COLO668 (cell line): ENCODE measurements at regions not wholly inside any gene's neighbourhood (a gene's known extent, or its start where the extent isn't known, plus 50 kb on each side); places are given as distances from the start of the nearest gene placed in this dataset.
A peak's percentile ranks its signal among the peaks of the same experiment; 100 is the strongest.
"Not testable (repeated sequence)": the region's sequence is repeated elsewhere in the genome, so short reads cannot be mapped to it uniquely, and the experiment has no call there.

ENCODE experiments used
- DNase-seq: peaks from one replicate; lab custom pipeline; 2025; ENCODE audit not compliant: unreplicated experiment; lab: John Stamatoyannopoulos, UW

DNA sequence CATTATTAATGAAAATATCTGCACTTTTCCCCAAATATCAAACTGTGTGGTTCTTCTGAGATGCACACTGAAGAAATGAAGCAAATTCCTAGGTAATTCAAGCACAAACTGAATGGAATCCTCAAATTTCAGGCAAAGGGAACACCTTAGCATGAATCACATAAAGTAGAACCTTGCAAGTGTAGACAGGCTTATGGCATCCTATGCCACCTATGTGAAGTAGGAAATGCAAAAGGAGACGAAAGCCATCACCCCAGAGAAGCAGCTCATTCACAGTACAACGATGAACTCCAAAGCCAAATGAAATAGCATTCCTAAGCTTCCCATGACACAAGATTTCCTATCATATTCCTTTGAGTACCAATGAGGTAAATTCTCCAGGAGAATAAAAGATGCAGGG lies 461.2 kb upstream of the RUNX1 start:
- DNase-seq, result no peak

DNA sequence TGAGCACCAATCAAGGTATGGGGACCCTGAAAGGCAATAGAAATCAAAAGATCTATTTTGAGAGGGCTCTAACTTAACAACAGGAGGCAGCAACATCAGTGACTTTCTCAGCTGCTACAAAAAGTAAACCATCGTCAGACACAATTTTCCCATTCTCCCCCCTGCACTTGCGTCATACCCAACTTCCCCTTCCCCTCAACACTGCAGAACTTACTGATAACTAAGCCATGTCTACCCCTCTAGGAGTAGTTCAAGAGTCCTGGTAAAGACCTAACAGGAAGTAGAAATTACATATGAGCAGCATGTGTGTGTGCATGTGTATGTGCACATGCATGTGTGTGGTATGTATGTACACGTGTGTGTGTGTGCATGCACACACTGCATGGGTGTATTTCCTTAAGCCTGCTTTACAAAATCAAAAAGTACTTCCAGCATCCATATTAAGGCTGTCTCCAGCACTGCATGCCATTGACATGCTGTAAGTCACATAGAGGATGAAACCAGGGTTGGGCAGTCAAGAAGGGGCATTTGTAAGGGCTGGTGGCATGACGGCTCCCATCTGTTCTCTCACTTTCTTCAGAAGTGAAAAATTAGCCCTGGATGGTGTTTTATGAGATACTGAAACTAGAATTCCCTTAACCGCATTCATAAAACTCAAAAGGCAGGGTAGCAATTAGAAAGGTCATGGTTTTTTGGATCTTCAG lies 460.1 kb upstream of the RUNX1 start:
- no peak for DNase-seq

DNA sequence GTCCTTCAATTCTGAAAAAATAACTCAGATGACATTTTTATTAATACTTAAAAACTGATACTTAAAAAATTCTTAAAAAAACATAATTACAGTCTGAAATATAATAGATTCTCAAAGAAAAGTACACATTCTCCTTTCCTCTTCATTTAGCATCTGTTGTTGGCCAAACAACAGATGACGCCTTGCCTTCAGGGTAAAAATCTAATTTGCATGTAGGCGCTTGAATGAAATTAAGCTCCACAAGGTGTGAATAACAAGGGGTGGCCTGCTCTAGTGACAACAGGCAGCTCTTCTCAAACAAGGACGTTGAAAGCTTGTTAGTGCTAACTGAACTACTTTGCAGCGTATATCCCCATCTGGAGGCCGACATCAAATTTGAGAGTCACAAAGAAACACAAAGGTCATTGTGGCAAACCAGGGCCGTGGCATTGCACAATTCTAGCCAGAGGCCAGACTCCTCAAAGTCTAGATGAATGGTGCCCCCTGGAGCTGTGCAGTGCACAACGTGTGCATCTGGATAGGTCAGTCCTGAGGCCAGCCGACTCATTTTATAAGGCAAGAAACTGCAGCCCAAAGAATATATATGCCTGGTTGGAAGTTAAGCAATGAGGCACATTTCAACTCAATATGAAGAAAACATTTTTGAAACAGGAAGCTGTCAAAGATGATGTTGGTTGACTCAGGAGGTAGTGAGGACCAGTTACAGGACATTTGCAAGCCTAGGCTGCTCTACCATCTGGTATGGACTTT lies 459.2 kb upstream of the RUNX1 start:
- DNase-seq, result peak; percentile 19

DNA sequence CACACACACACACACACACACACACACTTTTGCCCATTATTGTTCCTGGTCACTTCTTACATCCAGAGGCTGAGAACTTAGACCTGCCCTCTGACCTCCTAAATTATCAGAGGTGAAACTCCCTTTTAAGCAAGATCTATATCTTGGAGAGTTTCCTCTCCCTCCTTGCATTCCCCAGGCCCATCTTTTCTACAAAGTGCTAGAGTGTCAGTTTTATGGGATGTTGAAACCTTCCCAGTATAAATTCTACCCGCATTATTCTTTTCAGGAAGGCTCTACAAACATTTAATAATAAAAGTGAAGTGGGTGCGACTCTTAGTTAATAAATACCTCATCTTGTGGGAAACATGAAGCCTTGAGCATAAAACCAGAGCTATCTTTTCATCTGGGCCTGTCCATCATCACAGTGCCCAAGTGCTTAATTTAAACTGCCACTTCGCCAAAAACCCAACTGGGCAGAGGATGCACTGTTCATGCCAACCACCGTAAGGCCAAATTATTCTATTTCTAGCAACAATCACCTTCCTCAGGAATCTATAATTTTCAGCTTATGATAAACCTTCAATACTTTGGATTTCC lies 458.2 kb upstream of the RUNX1 start:
- DNase-seq, result no peak

DNA sequence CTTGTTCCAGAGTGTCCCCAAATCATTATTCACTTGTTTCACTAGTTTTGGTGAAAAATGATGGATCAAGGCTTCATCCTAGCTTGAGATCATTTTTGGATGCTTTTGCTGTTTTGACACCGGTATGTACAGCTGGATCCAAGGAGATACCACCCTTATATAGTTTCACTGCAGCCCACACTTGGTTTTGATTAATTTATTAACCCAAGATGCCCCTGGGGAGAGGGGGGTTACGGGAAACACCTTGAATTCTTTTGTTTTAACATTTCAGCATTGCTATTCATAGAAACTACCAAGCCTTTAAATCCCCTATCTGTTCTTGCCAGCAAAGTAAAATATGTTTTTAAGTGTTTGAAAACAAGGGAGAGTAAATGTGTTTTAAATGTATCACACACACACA lies 457.7 kb upstream of the RUNX1 start:
- DNase-seq, result no peak

DNA sequence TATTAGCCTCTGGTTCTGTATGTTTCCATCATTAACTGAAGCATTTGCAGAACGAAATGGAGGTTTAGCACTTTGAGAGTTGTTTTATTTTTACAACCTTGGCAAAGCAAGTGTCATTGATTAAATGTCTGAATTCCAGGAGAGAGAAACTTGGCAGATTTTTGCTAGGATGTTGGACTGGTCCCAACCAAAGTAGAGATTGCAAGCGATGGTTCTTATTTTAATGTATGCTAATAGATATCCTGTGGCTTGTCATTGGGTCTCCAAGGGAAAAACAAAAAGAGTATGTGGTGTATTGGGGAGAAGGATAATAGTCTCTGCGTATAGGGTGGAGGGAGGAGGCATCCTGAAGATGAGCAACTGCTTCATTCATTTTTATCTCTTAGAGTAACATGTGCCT lies 457.2 kb upstream of the RUNX1 start:
- DNase-seq, result no peak

DNA sequence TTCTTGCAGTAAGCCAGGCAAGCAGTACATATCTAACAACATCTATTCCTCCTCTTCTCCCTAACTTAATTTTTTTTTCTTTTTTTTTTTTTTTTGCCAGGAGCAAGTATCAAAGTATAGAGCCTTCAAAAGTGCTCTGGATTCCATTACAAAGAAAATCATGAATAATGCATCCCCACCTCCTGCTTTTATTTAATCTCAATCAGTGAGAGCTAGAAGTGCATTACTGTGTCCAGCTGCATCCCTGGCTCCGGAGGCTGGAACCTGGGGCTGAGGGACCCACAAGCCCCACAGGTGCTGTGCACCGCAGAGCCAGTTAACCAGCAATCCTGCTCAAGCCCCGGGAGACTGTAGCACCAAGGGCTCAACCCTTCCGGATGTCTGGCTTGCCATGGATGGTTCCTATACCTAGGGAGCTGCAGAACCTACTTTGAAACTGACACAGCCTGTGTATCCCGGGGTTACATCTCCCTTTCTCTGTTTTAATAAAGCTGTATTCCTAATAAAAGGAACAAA lies 455.9 kb upstream of the RUNX1 start:
- DNase-seq, result no peak

DNA sequence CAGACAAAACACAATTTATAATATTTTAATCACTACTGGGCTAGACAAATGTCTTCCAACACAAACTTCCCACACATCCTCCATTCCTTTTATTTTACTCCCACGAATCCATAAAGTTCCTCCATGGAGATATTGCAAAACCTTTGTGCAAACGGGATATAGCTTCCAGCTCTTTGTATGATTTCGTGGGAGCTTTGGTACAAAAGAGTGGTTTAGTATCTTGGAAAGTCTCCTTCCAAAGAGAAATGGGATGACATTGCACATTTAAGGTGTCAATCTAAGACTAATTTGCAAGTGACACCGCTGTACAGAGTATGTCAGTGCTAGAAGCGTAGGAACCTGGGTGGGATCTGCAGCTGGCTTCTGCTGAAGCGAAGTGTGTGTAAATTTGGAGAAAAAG lies 455.2 kb upstream of the RUNX1 start:
- no peak for DNase-seq

DNA sequence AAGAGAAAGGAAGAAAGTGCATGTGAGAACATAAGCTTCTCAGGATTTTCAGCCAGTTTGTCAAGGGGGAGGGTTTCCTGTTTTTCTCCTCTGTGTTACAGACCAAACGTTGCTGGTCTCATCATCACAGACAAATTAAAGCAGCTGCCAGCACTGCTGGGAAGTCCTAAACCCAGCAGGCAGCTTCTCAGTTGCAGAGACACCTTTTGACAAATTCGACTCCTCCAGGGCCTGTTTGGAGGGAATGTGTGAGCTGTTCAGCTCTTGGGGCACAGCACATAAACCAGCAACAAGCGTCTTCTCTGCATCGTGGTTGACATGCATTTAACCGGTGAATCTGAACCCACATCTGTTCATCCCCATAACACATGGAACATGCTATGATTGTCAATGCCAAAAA lies 454.6 kb upstream of the RUNX1 start:
- DNase-seq, result no peak

DNA sequence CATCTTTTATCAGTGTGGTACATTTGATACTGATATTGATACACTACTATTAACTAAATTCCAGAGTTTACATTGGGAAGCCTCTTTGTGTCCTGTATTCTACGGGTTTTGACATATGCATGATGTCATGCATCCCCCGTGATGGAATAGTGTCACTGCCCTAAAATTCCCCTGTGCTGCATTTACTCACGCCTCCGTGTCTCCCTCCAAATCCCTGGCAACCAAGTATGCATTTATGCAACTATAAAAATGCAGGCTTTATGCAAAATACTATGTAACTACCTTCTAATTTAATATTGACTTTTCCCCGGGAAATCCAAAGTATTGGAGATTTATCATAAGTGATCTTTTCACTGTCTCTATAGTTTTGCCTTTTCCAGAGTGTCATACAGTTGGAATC lies 453.7 kb upstream of the RUNX1 start:
- no peak for DNase-seq

DNA sequence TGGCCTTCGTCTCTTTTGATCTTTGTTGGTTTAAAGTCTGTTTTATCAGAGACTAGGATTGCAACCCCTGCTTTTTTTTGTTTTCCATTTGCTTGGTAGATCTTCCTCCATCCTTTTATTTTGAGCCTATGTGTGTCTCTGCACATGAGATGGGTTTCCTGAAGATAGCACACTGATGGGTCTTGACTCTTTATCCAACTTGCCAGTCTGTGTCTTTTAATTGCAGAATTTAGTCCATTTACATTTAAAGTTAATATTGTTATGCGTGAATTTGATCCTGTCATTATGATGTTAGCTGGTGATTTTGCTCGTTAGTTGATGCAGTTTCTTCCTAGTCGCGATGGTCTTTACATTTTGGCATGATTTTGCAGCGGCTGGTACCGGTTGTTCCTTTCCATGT lies 448.4 kb upstream of the RUNX1 start:
- DNase-seq, result not testable (repeated sequence)

DNA sequence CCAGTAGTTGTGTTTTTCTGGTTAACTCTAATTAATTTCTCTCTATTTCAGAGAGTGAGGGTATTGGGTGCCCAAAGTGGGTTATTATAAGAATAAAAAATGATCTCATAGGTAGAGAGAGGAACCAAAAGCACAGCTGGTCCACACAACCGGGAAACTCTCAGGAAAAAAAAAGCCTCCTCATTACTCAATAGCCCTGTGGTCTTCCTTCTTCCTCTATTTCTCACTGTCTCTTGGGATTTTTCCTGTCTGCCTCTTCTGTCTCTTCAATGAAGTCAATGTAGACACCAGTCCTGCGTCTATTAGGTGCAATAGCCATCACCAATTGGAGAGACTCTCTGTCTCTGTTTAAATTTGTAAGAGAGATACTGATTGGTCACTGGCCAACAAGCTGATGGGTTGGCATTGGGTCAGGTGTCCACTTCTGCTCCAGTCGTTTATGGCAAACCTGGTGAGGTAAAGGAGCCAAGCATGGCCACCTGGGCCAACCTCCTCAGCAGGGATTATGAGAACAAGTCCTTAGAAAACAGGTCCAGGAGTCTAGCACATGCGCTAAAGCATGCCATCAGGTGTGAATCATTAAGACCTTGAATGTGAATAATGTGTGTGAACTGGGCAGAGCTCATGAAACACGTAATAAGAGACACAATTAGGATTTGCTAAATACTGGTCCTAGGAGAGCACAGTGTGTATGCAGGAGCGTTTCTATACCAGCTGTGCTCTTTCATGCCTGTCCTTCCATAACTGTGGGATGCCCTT lies 443.0 kb upstream of the RUNX1 start:
- DNase-seq, result no peak

DNA sequence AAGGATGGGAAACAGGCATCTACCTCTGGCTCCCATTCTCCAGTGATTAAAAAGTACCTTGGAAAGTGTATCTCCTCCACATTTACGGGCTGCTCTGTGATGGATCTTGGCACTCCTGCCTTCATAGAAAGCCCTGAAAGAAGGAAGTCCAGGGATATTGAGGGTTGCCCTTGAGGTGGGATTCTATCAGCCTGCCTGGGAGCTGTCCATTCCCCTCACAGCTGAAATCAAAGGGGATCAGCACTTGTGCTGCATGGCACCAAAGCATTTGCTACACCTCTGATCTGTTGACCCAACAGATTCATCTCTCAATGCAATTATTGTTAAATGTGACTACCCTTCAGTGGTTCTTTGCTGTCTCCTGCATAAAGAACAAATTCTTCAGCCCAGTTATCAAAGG lies 442.0 kb upstream of the RUNX1 start:
- DNase-seq, result no peak

DNA sequence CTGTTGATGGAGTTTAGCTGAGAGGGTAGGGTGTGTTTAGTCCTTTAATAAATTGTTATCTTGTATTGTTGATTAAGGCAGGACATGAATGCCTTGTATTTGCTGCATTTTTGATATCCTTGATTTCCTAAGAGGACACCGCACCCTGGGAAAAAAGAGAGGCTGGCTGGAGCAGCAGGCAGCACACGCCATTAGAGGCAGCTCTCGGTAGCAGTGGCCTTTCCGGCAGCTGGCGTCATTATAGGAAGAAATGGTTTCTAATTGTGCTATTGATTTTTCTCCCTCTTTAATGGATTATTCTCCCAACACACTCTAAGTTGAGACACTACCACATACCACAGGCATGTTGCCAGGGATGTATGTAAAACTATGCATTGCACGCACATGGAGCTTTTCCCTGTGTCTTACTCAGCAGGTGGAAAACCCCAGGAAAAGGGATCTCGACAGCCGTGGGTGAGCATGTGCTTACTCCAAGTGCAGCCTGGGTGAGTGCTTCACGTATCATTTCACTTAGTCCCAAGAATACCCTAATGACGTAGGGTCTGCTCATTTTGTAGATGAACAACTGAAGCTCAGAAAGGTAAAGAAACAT lies 440.4 kb upstream of the RUNX1 start:
- DNase-seq, result no peak

DNA sequence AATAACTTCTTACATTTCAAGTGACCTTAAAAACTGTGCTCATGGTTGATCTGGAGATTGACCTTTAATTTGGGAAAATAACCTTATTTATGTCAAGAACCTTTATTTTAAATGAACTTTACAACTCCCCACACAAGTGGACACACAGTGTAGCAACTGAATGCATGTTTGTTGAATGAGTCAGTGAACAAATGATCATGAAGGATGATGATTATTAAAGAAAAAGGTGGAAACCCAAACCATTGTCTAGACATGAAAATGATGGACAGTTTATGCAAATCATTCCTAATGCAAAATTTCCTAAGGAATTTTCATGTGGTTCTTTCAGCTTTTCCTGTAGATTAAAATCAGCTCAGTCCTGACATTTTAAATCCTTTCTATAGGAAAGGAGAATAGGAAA lies 439.8 kb upstream of the RUNX1 start:
- no peak for DNase-seq

DNA sequence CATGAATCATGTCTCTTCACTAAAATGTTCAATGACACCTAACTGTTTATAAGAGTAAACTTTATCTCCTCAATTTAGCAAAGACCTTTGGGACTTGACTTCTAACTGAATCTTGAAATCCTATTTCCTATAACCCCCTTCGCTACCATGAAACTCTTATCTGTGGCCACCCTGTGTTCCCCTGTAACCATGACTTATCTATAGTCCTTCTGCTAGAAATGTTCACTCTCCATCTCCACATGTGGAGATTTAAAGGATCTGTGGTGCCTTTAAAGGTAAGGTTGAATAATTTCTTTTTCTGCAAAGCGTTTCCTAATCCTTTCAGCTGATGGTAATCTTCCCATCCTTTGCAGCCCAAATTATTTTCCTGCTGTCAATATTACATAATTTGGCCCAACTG lies 436.3 kb upstream of the RUNX1 start:
- no peak for DNase-seq

DNA sequence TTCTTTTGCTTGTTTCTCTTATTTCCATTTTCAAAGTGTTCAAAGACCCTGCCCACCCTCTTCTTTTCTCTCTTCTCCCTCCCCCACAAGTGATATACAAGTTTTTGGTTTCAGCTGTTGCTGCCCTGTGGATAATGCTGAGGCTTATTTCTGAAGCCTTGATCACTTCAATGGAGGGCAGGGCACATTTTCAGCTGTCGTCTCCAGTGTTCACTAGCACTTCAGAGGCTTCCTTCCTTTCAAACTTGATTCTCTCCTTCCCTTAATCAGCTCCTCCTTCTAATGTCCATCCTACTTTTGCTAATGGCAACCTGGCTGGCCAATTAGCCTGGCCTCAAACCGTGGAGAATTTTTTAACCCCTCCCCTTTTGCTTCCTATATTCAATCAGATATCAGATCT lies 435.7 kb upstream of the RUNX1 start:
- no peak for DNase-seq

DNA sequence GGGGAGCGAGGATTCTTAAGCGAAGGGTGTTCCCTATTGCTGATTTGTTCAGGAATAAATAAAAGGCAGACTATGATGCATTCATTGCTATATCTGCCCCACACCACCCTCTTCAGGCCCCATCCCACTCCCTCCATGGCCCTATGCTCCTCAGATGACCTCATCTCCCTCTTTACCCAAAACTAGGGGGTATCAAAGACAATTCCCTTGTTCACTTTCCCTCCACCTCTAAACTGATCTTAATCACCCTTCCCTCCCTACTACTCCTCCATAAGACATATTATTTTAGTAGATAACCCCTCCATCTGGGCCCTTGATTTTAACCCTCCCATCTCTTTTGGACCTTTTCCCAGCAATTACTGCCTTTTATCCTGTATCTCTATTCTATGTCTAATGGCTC lies 434.9 kb upstream of the RUNX1 start:
- DNase-seq, result no peak

DNA sequence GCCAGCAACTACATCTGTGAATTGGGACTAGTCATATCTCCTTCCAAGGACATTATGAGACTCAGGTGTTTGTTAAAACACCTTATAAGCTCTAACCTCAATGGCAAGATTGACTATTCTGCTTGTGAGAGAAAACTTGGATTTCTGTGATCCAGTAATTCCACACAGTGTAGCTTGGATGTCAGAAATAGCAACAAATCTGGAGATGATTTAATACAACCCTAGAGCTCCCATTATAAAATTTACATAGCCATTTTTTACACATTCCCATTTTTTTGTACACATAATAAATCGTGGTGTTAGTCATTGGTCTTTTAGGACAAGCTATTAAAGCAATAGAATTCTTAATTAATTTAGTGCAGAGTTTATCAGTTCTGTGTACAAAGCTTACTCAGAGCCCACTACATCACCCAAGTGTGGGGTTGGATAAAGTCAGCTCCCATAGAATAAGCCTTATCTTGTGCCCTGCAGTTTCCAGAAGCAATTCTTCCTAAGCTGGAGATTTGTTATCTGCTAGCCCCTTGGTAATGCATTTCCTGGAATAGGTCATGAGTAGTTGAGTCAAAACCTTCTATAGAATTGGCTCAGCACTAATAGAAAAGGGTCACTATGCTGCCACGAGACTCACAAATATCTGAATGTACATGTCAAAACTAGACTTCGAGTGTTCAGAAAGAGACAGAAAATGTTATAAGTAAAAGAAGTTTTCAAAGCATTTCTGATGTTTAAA lies 434.0 kb upstream of the RUNX1 start:
- DNase-seq, result no peak

DNA sequence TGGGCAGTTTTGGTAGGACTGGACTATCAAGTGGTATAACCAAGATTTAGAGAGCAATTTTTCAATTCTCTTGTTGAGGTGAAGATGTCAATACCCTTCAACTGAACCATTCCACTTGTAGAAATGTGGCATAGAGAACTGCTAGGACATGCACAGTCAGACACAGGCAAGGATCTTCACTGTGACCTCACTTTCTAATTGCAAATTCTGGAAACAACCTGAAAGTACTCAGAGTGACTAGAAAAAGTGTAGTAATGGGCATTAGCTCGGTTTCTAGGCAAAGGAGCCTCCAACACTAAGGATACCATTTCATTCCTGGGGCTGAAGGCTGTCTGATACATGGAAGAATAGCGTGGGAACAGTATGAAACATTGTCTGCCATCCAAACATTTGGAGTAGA lies 433.0 kb upstream of the RUNX1 start:
- DNase-seq, result no peak

DNA sequence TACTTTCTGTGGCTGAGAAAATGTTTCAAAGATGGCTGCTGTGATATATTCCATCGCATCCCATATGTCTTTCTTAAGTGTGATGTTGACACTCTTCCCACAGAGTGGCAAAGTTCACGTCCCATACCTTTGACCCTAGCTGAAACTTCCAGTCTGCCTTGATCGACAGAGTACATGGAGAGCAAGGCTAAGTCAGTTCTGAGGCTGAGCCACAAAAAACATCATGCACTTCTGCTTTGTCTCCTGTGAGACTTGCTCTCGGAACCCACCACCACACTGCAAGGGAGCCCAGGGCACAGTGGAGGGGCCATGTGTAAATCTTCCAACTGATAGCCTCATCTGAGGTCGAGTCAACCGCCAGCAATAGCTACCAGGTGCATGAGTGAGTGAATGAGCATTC lies 431.9 kb upstream of the RUNX1 start:
- DNase-seq, result no peak
